NCI-H446 treated with DMSO at 0.1 percent for 48 hours (cell line): ENCODE measurements at regions not wholly inside any gene's neighbourhood (a gene's known extent, or its start where the extent isn't known, plus 50 kb on each side); places are given as distances from the start of the nearest gene placed in this dataset.

Experiments used
- DNase-seq: peaks from one replicate; lab custom pipeline; 2025; lab: John Stamatoyannopoulos, UW

DNA sequence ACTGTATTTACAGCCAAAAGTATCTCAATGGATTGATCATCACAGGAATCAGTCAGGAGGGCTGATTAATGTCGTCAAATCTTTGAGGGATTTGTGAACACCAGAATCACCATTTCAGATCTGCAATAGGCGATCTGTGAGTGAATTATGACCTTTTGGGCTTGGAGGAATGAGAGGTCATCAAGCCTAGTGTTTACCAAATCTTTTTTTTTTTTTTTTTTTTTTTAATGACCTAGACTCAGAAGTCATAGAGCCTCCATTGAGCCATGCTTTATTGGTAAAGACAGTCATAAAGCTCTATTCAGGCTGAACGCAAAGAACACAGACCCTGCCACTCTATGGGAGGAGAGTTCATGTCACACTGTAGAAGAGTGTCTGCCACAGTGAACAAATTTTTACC lies 97.7 kb downstream of the SOCS6 start:
- no peak for DNase-seq

DNA sequence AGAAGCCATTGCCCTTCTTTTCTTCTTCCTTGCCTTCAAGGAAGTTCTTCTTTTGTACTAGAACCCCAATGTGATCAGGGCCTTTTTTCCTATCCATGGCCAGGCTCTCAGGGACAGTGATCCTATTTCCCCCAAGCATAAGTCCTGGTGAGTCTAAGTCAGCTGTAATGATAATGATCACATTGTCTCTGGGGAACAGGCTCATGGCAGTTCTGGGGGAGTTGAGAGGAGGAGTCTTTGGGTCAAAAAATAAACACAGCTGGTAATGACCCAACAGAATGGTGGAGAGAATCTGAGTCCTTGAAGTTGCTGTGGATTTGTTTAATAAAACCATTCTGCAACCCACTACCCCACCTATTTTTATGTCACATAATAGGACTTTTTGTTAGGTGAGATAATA lies 96.6 kb downstream of the SOCS6 start:
- no peak for DNase-seq

DNA sequence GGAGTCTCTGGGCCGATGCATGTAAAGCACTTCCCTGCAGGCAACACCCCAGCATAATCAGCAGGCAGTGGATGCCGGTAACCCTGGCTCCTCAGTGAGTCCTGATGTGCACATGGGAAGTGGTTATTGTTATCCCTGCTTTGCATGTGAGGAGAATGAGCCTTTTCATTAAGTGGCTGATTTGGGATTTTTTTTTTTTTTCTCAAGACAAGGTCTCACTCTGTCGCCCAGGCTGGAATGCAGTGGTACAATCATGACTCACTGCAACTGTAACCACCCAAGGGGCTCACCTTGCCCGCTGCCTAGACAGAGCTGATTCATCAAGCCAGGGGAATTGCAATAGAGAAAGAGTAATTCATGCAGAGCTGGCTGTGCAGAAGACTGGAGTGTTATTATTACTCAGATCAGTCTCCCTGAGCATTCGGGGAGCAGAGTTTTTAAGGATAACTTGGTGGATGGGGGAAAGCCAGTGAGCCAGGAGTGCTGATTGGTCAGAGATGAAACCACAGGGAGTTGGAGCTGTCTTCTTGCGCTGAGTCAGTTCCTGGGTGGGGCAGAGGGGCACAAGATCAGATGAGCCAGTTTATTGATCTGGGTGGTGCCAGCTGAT lies 95.4 kb downstream of the SOCS6 start:
- no peak for DNase-seq

- DNase-seq: no peak
Observed at GRCh38 chr18:70382992-70383717, 94.3 kb downstream of the SOCS6 start.

DNA sequence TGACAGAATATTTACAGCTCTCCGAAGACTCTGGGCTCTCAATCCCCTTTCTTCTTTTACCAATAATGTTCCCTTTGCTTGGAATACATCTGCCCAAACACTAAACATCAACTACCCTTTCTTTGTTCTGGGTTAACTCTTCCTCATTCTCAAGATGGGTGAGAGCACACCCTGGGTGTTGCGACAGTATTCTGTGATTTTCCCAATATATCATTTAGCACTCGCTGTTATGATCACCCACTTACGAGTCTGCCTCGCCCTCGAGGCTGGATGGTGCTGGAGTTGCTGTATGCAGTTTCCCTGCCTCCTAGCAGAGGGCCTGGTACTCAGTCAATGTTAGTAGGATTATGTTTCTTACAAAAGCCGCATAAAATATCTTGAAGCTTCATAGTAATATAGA lies 93.2 kb downstream of the SOCS6 start:
- DNase-seq: no peak

DNA sequence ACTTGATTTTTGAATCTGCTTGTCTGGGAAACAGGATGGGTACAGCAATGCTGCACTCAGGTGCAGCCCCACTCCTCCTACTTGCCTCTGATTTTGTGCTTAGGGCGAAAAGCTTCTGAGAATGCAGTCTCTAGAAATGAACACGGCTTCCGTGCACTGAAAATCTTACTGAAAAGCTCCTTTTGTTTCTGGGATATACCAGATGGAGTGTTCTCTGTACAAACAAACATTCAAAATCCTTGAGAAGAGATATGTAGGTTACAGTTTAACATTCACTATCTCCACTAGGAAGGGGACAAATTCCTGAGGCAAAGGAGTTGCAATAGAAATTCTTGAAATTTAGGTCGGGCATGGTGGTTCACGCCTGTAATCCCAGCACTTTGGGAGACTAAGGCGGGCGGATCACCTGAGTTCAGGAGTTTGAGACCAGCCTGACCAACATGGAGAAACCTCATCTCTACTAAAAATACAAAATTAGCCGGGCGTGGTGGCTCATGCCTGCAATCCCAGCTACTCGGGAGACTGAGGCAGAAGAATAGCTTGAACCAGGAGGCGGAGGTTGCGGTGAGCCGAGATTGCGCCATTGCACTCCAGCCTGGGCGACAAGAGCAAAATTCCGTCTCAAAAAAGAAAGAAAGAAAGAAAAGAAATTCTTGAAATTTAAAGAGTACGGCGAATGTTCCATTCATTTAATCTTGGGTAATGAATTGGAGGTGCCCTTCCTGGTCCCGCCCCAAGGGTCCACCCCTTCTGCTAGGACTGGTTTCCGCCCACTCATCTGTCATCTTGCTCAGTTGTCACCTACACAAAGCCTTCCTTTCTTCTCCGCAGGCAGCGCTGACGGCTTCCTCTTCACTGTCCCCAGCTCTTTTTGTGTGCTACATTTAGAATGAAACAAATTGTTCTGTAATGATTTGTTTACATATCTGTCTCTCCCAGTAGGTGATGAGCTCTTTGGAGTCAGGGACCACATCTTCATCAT lies 92.4 kb downstream of the SOCS6 start:
- no peak for DNase-seq
